GM12891 (cell line): ENCODE measurements at regions not wholly inside any gene's neighbourhood (a gene's known extent, or its start where the extent isn't known, plus 50 kb on each side); places are given as distances from the start of the nearest gene placed in this dataset.
A peak's percentile ranks its signal among the peaks of the same experiment; 100 is the strongest.
"Not testable (repeated sequence)": the region's sequence is repeated elsewhere in the genome, so short reads cannot be mapped to it uniquely, and the experiment has no call there.

Source experiments
- DNase-seq: peaks from one replicate; pipeline ENCODE4 v3.0.0; 2011; ENCODE audit warnings: low spot score; ENCODE audit not compliant: insufficient read length
- FAIRE-seq: peaks from 2 replicates; lab custom pipeline; 2011; peaks lifted over from hg19 to GRCh38; lab: Jason Lieb, UNC
- PAX5 ChIP-seq: IDR thresholded peaks from 2 replicates; pipeline ENCODE4 v1.6.1; 2011; ENCODE audit warnings: low read length, moderate library complexity, mild to moderate bottlenecking; ENCODE audit not compliant: insufficient read depth, severe bottlenecking
- POLR2A ChIP-seq: IDR thresholded peaks from 2 replicates; pipeline ENCODE4 v1.6.1; 2011; ENCODE audit warnings: low read depth, low read length, control low read depth
- POLR2AphosphoS5 ChIP-seq: IDR thresholded peaks from 2 replicates; pipeline ENCODE4 v1.6.1; 2011; ENCODE audit warnings: low read depth, low read length, control low read depth
- POU2F2 ChIP-seq: IDR thresholded peaks from 2 replicates; pipeline ENCODE4 v1.6.1; 2011; ENCODE audit warnings: low read depth, mild to moderate bottlenecking, control low read depth, low read length, moderate library complexity
- SPI1 ChIP-seq: IDR thresholded peaks from 2 replicates; pipeline ENCODE4 v1.6.1; 2011; ENCODE audit warnings: low read depth, low read length, control low read depth
- TAF1 ChIP-seq: IDR thresholded peaks from 2 replicates; pipeline ENCODE4 v1.6.1; 2011; ENCODE audit warnings: low read depth, low read length, control low read depth

DNA sequence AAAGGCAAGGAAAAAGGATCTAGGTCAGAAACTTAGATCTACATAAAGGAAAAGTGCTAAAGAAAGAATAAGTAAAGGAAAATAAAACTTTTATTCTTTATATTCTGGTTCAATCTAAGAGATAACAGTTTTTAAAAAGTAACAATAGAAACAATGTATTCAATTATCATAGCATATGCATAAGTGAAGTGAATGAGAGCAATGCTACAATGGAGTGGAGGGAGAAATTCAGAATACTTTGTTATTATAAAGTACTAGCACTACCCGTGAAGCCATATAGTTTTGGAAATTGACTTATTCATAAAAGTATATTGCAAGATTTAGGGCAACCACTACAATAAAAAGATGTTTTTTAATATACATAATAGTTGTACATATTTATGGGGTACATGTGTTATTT is 586.0 kb upstream of the MDGA2 start:
- DNase-seq, result no peak
- TF ChIP-seq POLR2A, result no peak
- TF ChIP-seq POU2F2, result no peak
- no peak for TF ChIP-seq PAX5
- no peak for TF ChIP-seq SPI1
- TF ChIP-seq POLR2AphosphoS5, result no peak
- no peak for TF ChIP-seq TAF1
- no peak for FAIRE-seq

GRCh38 chr14:48260394-48261295 is 585.2 kb upstream of the MDGA2 start:
- not testable (repeated sequence) for DNase-seq, FAIRE-seq

DNA sequence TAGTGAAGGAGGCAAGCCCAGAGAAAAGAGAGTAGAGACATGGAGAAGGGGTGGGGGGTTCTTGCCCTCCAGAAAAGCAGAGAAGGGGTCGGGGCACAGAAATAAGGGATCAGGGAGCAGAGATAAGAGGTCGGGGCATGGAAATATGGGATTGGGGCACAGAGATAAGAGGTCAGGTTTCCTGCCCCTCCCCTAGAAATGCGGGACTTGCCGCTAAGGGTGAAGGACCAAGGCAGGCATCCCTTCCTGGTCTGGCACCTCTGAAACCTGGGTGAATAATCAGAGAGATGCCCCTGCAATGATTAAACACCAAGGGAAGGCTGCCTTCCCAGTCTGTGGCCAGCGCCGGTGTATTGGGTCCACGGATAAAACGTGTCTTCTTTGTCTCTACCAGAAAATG is 584.5 kb upstream of the MDGA2 start:
- FAIRE-seq, DNase-seq: not testable (repeated sequence)

DNA sequence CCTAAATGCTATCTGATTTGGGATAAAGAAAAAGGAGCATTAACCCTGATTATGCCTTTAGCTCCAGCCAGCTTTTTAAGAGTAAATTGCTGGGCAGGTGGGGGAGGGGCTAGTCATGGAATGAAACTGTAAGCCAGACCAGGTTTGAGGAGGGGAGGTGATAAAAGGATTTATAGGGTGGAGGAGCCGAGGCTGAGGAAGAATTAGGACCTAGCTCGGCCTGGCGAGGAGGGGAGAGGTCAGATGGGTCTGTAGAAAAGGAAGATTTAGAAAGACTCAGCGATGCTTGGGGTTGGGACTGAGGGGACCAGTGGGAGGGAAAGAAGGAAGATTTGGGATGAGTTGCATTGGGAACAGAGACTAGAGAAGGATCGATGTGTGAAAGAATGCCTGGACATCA is 583.8 kb upstream of the MDGA2 start:
- FAIRE-seq, result not testable (repeated sequence)

DNA sequence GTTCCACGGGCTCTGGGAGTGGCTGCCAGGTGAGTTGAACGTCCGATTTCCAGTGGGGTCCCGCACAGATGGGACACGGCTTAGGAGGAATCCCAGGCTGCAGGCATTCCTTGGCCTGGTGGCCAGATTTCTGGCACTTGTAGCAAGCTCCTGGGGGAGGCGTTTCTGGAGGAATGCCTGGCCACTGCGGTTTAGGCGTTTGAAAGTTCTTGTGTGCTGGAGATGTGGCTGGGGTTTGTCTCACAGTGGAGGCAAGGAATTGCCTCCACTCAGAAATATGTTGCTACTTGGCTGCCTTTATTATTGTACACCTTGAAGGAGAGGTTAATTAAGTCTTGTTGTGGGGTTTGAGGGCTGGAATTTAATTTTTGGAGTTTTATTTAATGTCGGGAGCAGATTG is 583.3 kb upstream of the MDGA2 start:
- not testable (repeated sequence) for DNase-seq, FAIRE-seq

More for the DNA sequence above, 583.8 kb upstream of the MDGA2 start:
- not testable (repeated sequence) for DNase-seq

DNA sequence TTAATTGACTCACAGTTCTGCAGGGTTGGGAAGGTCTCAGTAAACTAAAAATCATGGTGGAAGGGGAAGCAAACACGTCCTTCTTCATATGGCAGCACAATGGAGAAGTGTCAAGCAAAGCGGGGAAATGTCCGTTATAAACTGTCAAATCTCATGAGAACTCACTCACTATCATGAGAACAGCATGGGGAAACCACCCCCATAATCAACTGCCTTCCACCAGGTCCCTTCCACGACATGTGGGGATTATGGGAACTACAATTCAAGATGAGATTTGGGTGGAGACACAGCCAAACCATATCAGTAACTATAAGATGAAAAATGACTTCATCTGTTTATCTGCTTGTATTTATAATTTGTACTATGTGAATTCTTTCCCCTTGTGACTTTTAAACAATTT is 577.6 kb upstream of the MDGA2 start:
- no peak for DNase-seq
- TF ChIP-seq SPI1, result no peak
- TF ChIP-seq POLR2A, result no peak
- no peak for TF ChIP-seq POLR2AphosphoS5
- FAIRE-seq, result no peak

- DNase-seq (no peak), FAIRE-seq (no peak)
- peak; percentile 28; the same call in 1 of the 2 replicates for TF ChIP-seq SPI1
- TF ChIP-seq POLR2A, result no peak
Observed at GRCh38 chr14:48251290-48251689, 575.9 kb upstream of the MDGA2 start.

DNA sequence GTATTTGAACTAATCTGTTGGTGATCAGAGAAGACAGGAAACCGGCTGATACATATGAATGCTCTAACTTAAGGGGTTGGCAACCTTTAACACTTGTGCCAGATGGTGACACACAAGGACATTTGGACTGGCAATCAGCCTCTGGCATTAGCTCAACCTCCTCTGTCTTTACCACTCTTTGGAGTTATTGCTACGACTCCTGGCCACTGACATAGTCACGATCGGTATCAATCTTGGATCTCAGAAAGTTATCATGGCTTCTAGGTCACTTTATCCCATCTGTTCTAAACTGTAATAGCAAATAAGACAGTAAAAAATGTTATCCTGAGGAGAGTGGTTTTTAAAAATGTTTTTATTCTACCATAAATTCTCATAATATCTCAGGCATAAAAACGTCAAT is 575.2 kb upstream of the MDGA2 start:
- DNase-seq (no peak), FAIRE-seq (no peak)
- TF ChIP-seq POLR2AphosphoS5 (no peak), SPI1 (no peak), POLR2A (no peak), TAF1 (no peak), PAX5 (no peak), POU2F2 (no peak)

- TF ChIP-seq POLR2AphosphoS5, result no peak
- no peak for TF ChIP-seq SPI1
- no peak for TF ChIP-seq POU2F2
- no peak for FAIRE-seq
- no peak for DNase-seq
Observed at GRCh38 chr14:48247977-48248376, 572.6 kb upstream of the MDGA2 start.

GRCh38 chr14:48243900-48244299 is 568.5 kb upstream of the MDGA2 start:
- TF ChIP-seq TAF1, result no peak
- TF ChIP-seq POLR2AphosphoS5, result no peak
- TF ChIP-seq POU2F2, result no peak
- TF ChIP-seq SPI1, result no peak
- no peak for TF ChIP-seq POLR2A
- TF ChIP-seq PAX5, result no peak
- DNase-seq (no peak), FAIRE-seq (no peak)

DNA sequence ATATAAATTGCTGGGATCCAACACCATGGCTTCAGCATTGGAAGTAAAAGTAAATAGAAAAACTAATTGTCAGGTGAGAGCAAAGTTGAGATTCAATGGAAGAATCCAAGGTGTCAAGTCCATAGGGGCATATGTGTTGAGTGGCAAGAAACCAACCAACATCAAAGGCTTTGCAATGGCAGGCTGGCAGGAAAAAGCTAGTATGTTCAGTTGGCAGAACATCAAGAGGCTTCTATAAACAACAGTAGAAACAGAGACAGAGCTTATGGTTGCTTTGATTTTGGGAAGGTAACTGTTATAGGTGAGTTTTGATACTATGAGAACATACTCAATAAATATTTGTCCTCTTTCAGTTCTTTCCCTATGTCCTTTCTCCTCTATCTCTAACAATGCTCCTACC is 553.7 kb upstream of the MDGA2 start:
- DNase-seq, result no peak
- no peak for FAIRE-seq
- TF ChIP-seq POLR2AphosphoS5, result no peak
- no peak for TF ChIP-seq SPI1
- TF ChIP-seq POU2F2, result no peak
- no peak for TF ChIP-seq PAX5
- TF ChIP-seq TAF1, result no peak
- TF ChIP-seq POLR2A, result no peak

GRCh38 chr14:48193893-48194292 is 518.5 kb upstream of the MDGA2 start:
- TF ChIP-seq SPI1 (no peak), POLR2AphosphoS5 (no peak), POLR2A (no peak), POU2F2 (no peak), PAX5 (no peak), TAF1 (no peak)
- no peak for DNase-seq
- FAIRE-seq, result no peak

GRCh38 chr14:48149624-48150023 is 474.2 kb upstream of the MDGA2 start:
- DNase-seq, FAIRE-seq: not testable (repeated sequence)
